ENCODE measurements at regions not wholly inside any gene's neighbourhood (a gene's known extent, or its start where the extent isn't known, plus 50 kb on each side); places are given as distances from the start of the nearest gene placed in this dataset.
A peak's percentile ranks its signal among the peaks of the same experiment; 100 is the strongest.
"Not testable (repeated sequence)": the region's sequence is repeated elsewhere in the genome, so short reads cannot be mapped to it uniquely, and the experiment has no call there.

DNA sequence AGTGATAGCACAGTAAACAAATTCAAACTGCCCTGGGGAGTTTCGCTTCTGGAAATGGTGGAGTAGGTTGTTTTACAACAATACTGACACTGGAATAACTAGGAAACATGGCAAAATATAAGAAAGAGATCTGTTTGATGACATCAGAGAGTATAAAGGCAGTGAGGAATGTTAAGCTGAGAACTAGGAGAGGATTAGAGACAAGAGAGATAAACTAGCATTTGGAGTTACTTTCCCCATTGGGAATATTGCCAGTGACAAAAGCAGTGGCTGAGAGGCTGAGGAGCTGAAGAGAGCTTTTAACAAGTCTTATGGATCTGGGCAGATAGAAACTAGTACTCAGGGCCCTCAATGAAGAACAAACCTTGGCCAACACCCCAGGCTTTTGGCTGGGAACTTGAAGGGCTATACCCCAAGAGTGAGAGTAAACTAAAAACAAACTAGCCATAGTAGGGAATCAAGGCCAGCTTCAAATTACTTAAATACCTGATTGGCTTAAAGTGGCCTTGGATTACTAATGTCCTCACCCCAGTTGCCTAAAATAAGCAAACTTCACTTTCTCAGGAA lies 280.4 kb downstream of the KLF13 start:
- no peak for DNase-seq

GRCh38 chr15:31607656-31608055 lies 281.0 kb downstream of the KLF13 start:
- no peak for DNase-seq

- DNase-seq = peak; percentile 32
Observed at GRCh38 chr15:31609258-31609681, 282.6 kb downstream of the KLF13 start.

DNA sequence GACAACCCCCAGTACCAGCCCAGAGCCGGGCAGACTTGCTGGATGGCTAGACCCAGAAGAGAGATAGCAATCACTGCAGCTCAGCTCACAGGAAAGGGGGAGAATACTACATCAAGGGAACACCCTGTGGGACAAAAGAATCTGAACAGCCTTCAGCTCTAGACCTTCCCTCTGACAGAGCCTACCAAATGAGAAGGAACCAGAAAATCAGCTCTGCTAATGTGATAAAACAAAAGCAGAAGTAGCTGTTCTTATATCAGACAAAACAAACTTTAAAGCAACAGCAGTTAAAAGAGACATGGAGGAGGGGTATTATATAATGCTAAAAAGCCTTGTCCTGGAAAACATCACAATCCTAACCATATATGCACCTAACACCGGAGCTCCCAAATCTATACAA lies 283.3 kb downstream of the KLF13 start:
- no peak for DNase-seq

DNA sequence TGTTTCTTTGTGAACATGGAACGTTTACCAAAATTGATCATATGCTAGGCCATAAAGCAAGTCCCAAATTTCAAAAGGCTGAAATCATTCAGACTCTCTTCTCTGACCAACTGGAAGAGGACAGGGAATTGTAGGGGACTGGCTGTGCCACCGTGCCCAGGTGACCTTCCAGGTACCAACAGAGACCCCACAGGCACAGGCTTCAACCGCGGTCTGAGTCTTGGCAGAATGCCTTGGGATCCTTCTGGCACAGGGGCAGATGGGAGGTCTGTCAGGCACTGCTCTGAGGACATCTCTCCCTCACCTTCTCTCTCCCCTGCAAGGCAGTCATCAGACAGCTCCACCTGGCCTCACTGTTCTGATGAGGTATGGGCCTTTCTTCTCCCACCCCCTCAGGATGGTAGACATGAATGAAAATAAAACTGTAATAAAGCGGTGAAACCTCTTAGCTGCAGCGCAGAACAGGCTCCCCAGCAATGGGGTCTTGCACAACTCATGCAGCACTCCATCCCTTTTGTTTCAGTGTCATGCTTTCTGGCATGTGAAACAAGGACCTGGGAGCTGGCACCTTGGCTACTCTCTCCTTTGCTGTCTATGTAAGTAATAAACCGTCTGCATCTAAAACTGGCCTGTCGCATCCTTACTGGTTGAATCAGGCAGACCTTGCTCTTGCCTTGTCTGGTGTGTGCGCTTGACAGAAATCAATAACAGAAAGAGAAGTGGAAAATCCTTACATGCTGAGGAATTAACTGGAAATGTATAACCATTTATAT lies 289.2 kb downstream of the KLF13 start:
- DNase-seq = no peak

- not testable (repeated sequence) for DNase-seq
Observed at GRCh38 chr15:31623297-31623696, 296.7 kb downstream of the KLF13 start.

DNA sequence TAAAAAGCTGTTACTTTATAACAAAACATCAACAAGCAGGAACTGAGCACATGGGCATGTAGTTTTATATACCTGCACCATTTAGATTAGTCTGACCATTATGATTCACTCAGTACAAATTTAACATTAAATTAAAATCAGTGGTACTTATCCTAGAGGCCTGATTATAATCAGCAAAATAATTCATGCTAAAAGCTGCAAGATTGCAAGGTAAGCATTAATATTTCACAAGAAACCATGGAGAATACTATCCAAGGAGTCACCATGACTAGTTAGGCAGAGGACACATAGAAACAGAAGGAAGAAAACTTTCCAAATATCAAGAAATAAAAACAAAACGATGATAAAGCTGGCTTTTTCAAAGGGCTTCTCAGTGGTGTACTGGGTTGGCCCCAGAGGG lies 297.5 kb downstream of the KLF13 start:
- DNase-seq = not testable (repeated sequence)

- peak; percentile 56 for DNase-seq
Observed at GRCh38 chr15:31635715-31636114, 309.1 kb downstream of the KLF13 start.

GRCh38 chr15:31636911-31637310 lies 310.3 kb downstream of the KLF13 start:
- not testable (repeated sequence) for DNase-seq

GRCh38 chr15:31643955-31644354 lies 317.3 kb downstream of the KLF13 start:
- DNase-seq = not testable (repeated sequence)

- not testable (repeated sequence) for DNase-seq
Observed at GRCh38 chr15:31644761-31645160, 318.1 kb downstream of the KLF13 start.

DNA sequence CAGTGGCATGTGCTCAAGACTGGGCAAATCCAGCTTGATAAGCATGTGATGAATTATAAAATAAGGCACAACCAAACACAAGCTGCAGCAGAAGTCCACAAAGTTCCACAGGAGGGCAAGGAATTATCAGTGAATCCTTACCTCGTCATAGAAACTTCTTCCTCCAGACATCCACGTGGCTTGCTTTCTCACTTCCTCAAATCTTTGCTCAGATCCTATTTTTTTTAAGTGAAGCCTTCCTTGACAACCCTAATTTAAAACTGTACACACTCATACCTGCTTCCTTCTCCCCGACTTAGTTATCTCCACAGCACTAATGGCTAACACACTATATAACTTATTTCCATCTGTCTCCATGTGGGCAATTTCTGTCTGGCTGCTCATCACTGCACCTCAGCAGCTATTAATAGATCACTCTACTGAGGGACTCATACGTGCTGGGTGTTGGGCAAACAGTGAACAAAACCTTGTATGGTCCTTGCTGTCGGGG lies 320.7 kb downstream of the KLF13 start:
- DNase-seq = not testable (repeated sequence)

GRCh38 chr15:31649634-31650033 lies 323.0 kb downstream of the KLF13 start:
- not testable (repeated sequence) for DNase-seq

- not testable (repeated sequence) for DNase-seq
Observed at GRCh38 chr15:31650055-31650701, 323.5 kb downstream of the KLF13 start.

DNA sequence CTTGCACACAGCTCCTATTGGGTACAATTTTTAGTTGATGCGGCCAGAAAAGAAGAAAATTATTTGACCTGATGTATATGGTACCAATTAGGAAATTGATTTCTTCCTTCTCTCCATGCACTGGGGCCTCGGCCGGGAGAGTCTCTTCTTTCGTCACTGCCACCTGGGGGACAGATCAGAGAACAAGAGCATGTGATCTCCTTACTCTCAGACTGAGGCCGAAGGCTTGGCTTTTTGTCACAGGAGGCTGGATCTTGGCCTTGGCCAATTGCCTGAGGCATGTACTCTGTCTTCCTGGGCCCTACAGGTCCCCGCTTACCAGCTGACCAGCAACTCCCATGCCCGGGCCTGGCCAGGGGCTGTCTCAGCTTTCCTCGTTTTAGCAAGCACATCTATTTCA lies 330.3 kb downstream of the KLF13 start:
- not testable (repeated sequence) for DNase-seq

- no peak for DNase-seq
Observed at GRCh38 chr15:31660816-31661215, 334.2 kb downstream of the KLF13 start.

DNA sequence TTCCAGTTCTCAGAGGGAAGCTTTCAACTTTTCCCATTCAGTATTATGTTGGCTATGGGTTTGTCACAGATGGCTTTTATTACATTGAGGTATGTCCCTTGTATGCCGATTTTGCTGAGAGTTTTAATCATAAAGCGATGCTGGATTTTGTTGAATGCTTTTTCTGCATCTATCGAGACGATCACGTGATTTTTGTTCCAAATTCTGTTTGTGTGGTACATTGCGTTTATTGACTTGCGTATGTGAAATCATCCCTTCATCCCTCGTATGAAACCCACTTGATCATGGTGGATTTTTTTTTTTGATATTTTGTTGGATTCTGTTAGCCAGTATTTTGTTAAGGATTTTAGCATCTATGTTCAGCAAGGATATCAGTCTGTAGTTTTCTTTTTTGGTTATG lies 339.1 kb downstream of the KLF13 start:
- DNase-seq = not testable (repeated sequence)

GRCh38 chr15:31669158-31669908 lies 342.7 kb downstream of the KLF13 start:
- DNase-seq = not testable (repeated sequence)

DNA sequence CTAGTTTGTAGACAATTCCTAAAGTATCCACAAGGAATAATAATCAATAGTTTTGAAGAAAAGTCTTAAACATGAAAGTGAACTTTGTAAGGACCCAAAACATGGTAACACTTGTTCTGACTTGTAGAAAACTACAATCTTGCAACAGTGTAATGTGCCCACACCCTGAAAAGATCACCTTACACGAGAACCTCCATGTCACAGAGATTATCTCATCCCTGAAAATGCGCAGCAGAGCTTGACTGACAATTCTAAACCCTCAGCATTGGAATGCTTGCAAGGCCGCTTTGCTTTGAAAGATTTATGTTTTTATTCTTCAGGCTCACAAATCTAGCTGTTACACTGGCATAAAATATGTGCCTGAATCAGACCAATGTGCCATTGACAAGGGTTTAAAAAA lies 346.6 kb downstream of the KLF13 start:
- not testable (repeated sequence) for DNase-seq

DNA sequence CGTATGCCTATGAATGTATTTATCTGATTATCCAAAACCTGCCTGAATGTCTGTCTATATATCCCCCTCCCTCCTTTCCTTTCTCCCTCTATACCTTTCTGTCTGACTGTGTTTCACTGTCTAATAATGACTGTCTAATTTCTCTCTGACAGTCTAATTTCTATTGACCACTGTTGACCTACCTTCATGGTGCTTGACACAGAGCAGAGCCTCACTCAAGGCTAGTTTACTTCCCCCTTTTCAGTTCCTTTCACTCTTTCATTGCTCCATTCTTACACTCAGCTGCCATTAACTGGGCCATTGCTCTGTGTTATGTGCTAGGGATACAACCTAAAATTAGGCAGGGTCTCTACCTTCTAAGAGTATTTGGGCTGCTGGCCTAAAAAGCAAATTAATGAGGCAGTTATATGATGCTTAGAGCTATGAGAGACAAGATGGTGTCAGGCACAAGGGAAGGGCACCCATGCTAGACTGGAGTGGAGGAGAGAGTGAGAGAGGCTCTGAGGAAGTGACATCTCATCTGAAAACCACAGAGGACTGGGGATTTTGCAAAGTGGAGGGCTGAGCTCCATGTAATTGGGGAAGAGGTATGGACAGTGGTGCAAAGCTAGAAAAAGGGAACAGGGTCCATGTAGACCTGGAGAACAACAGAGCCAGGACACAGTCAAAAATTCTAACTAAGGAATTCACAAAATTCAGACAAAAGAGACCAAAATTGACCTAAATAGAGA lies 348.6 kb upstream of the CHRNA7 start:
- DNase-seq = not testable (repeated sequence)

GRCh38 chr15:31687088-31687487 lies 343.2 kb upstream of the CHRNA7 start:
- DNase-seq = not testable (repeated sequence)

DNA sequence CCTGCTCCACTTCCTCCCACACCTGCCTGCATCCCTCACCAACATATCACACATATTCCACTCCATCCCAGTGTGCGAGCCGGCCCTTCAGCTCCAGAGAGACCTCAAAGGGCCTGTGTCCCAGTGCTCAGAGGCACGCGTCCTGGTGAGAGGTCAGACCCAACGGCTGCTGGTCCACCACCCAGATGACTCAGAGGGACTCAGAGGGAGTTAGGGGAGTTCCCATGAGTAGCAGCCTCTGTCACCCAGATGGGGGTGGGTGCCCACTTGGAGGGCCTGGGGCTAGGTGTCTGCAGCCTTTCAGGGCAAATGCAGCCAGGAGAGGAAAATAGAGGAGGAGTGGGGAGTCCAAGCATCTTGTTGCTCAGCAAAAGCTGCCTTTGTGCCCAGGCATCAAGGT lies 333.8 kb upstream of the CHRNA7 start:
- not testable (repeated sequence) for DNase-seq
